Liver (tissue), 8 donors: ENCODE measurements at regions not wholly inside any gene's neighbourhood (a gene's known extent, or its start where the extent isn't known, plus 50 kb on each side); places are given as distances from the start of the nearest gene placed in this dataset.

Source experiments
- DNase-seq: peaks from one replicate; pipeline ENCODE4 v3.0.0-alpha.2; 2017; ENCODE audit warnings: low spot score
- H3K27ac ChIP-seq, 2 donors: one replicate each; pipeline ENCODE4 v1.7.0; 2013; ENCODE audit warnings: inconsistent platforms in 2 of 2, low read length in 2 of 2, control low read depth in 1 of 2, low read depth in 1 of 2, mild to moderate bottlenecking in 1 of 2
- H3K27me3 ChIP-seq, 4 donors: one replicate each; pipeline versions ENCODE4 v1.6.1 to v1.7.0; 2013; ENCODE audit warnings: low read length in 3 of 4, inconsistent platforms in 1 of 4, mild to moderate bottlenecking in 1 of 4, moderate library complexity in 1 of 4; ENCODE audit not compliant: control insufficient read depth in 4 of 4, insufficient read depth in 4 of 4
- H3K36me3 ChIP-seq, 4 donors: one replicate each; pipeline versions ENCODE4 v1.6.1 to v1.7.0; 2013; ENCODE audit warnings: low read length in 3 of 4, mild to moderate bottlenecking in 3 of 4, low read depth in 1 of 4, moderate library complexity in 1 of 4; ENCODE audit not compliant: control insufficient read depth in 4 of 4, insufficient read depth in 3 of 4
- H3K4me1 ChIP-seq, 4 donors: one replicate each; pipeline versions ENCODE4 v1.6.1 to v1.7.0; 2013; ENCODE audit warnings: low read length in 3 of 4, mild to moderate bottlenecking in 3 of 4, moderate library complexity in 1 of 4; ENCODE audit not compliant: control insufficient read depth in 4 of 4, insufficient read depth in 4 of 4
- H3K4me3 ChIP-seq, 3 donors: one replicate each; pipeline versions ENCODE4 v1.6.1 to v1.7.0; 2013; ENCODE audit warnings: low read length in 3 of 3, control low read depth in 1 of 3, low read depth in 1 of 3, mild to moderate bottlenecking in 1 of 3
- H3K9ac ChIP-seq, 2 donors: one replicate each; pipeline ENCODE4 v1.7.0; 2013; ENCODE audit warnings: low read length in 2 of 2, mild to moderate bottlenecking in 2 of 2, moderate library complexity in 2 of 2, control low read depth in 1 of 2, low read depth in 1 of 2
- H3K9me3 ChIP-seq, 4 donors: one replicate each; pipeline versions ENCODE4 v1.6.1 to v1.7.0; 2013; ENCODE audit warnings: low read length in 3 of 4; ENCODE audit not compliant: control insufficient read depth in 4 of 4
- ATF3 ChIP-seq: IDR thresholded peaks from 2 replicates; pipeline ENCODE4 v1.6.1; 2016; ENCODE audit warnings: antibody characterized with exemption
- CTCF ChIP-seq: fragments of 150-350 bp; IDR thresholded peaks from 2 replicates; pipeline ENCODE4 v1.5.1; 2017; ENCODE audit warnings: improper control_type of control experiment, low read depth, low read length; ENCODE audit not compliant: missing input control
- EGR1 ChIP-seq, 2 donors: IDR thresholded peaks; 2 replicates each; pipeline ENCODE4 v1.6.1; 2016 to 2018; ENCODE audit warnings: antibody characterized with exemption in 2 of 2, low read depth in 2 of 2
- FOXA2 ChIP-seq: IDR thresholded peaks from 2 replicates; pipeline ENCODE4 v1.6.1; 2016; ENCODE audit warnings: antibody characterized with exemption
- GABPA ChIP-seq, 2 donors: IDR thresholded peaks in 1 of 2; conservative IDR thresholded peaks in 1 of 2; 2 replicates each; pipeline ENCODE4 v1.6.1; 2016; ENCODE audit warnings: antibody characterized with exemption in 2 of 2, mild to moderate bottlenecking in 1 of 2, moderate library complexity in 1 of 2
- HNF4A ChIP-seq, 2 donors: conservative IDR thresholded peaks; 2 replicates each; pipeline ENCODE4 v1.6.1; 2016; ENCODE audit warnings: antibody characterized with exemption in 2 of 2, mild to moderate bottlenecking in 2 of 2
- HNF4G ChIP-seq: IDR thresholded peaks from 2 replicates; pipeline ENCODE4 v1.6.1; 2016; ENCODE audit warnings: antibody characterized with exemption
- MAX ChIP-seq: IDR thresholded peaks from 2 replicates; pipeline ENCODE4 v1.6.1; 2016; ENCODE audit warnings: antibody characterized with exemption
- NR2F2 ChIP-seq: IDR thresholded peaks from 2 replicates; pipeline ENCODE4 v1.6.1; 2016; ENCODE audit warnings: antibody characterized with exemption
- RAD21 ChIP-seq, 2 donors: IDR thresholded peaks; 2 replicates each; pipeline ENCODE4 v1.6.1; 2016; ENCODE audit warnings: antibody characterized with exemption in 2 of 2, mild to moderate bottlenecking in 2 of 2
- REST ChIP-seq: IDR thresholded peaks from 2 replicates; pipeline ENCODE4 v1.6.1; 2016; ENCODE audit warnings: antibody characterized with exemption, mild to moderate bottlenecking
- RXRA ChIP-seq, 2 donors: IDR thresholded peaks; 2 replicates each; pipeline ENCODE4 v1.6.1; 2017 to 2018; ENCODE audit warnings: antibody characterized with exemption in 2 of 2, mild to moderate bottlenecking in 1 of 2
- YY1 ChIP-seq: IDR thresholded peaks from 2 replicates; pipeline ENCODE4 v1.6.1; 2016; ENCODE audit warnings: antibody characterized with exemption, mild to moderate bottlenecking
- ZBTB33 ChIP-seq: IDR thresholded peaks from 2 replicates; pipeline ENCODE4 v1.6.1; 2016; ENCODE audit warnings: antibody characterized with exemption
- WGBS: extraction: QIAGEN DNeasy Blood & Tissue Kit; methylation state at CpG from one replicate; pipeline ENCODE4 v1.1.7; 2013; 5-methylcytosine and 5-hydroxymethylcytosine counted together
- donor health status: healthy.
- donor health status: healthy.
- donor health status: healthy.
- donor health status: healthy.
- donor health status: healthy.

GRCh38 chr5:111004291-111004690, 67.2 kb upstream of the TSLP start:
- 84% methylated on average over 9 of the region's 9 CpGs for WGBS
- Histone ChIP-seq H3K27ac (no peak overlapping the region), H3K27me3 (no peaks in the 10 kb centered on the region), H3K9me3 (no peaks in the 10 kb centered on the region), H3K9ac (no peak overlapping the region), H3K4me3 (no peak overlapping the region), H3K36me3 (no peaks in the 10 kb centered on the region), H3K4me1 (peaks cover 0 to 2% (median 0%) of the 10 kb centered on the region in 4 donors)
- TF ChIP-seq RXRA (IDR thresholded peaks at IDR 0.05) (no peak), EGR1 (IDR thresholded peaks at IDR 0.05; ENCODE audit: low read depth in 2 of 2) (no peak), HNF4G (no peak), YY1 (no peak)
- no peak for DNase-seq

- H3K9me3 ChIP-seq, result no peaks in the 10 kb centered on the region
- no peak for DNase-seq
- H3K36me3 ChIP-seq, result no peaks in the 10 kb centered on the region
- no peak overlapping the region for H3K9ac ChIP-seq
- H3K4me1 ChIP-seq, result peaks cover 0 to 4% (median 0%) of the 10 kb centered on the region in 4 donors
- H3K27ac ChIP-seq, result no peak overlapping the region
- 83% methylated on average over 2 of the region's 2 CpGs for WGBS
- TF ChIP-seq YY1 (no peak), RXRA (IDR thresholded peaks at IDR 0.05) (no peak), MAX (no peak), RAD21 (IDR thresholded peaks at IDR 0.05) (no peak), GABPA (IDR thresholded peaks at IDR 0.05 in 1 of 2, conservative IDR thresholded peaks at IDR 0.05 in 1 of 2) (no peak), ZBTB33 (no peak), CTCF (no peak), HNF4A (conservative IDR thresholded peaks at IDR 0.05) (no peak), NR2F2 (no peak), FOXA2 (no peak), ATF3 (no peak), REST (no peak)
- H3K4me3 ChIP-seq, result no peak overlapping the region
- H3K27me3 ChIP-seq, result no peaks in the 10 kb centered on the region
Observed at GRCh38 chr5:111010783-111011182, 60.7 kb upstream of the TSLP start.
